WTC11 (cell line): ENCODE measurements at regions not wholly inside any gene's neighbourhood (a gene's known extent, or its start where the extent isn't known, plus 50 kb on each side); places are given as distances from the start of the nearest gene placed in this dataset.
"Not testable (repeated sequence)": the region's sequence is repeated elsewhere in the genome, so short reads cannot be mapped to it uniquely, and the experiment has no call there.

ENCODE experiments used
- CTCF ChIP-seq: fragments of 200-600 bp; IDR thresholded peaks from 2 replicates; pipeline ENCODE4 v1.8.0; 2022; ENCODE audit warnings: antibody characterized with exemption
- ESRRA ChIP-seq: sonication (generic); formaldehyde crosslinking; IDR thresholded peaks from 2 replicates; pipeline ENCODE4 v1.8.1; 2022; ENCODE audit warnings: mild to moderate bottlenecking, missing genetic modification reagents, borderline replicate concordance
- FOXJ3 ChIP-seq: sonication (generic); formaldehyde crosslinking; IDR thresholded peaks from 2 replicates; pipeline ENCODE4 v1.9.0; 2021; ENCODE audit warnings: missing genetic modification reagents, mild to moderate bottlenecking, borderline replicate concordance
- FOXK1 ChIP-seq: sonication (generic); formaldehyde crosslinking; IDR thresholded peaks from 2 replicates; pipeline ENCODE4 v1.8.0; 2022; ENCODE audit warnings: mild to moderate bottlenecking, moderate library complexity, missing genetic modification reagents
- MAX ChIP-seq: sonication (generic); formaldehyde crosslinking; IDR thresholded peaks from 2 replicates; pipeline ENCODE4 v1.8.0; 2022; ENCODE audit warnings: mild to moderate bottlenecking, missing genetic modification reagents
- PRDM15 ChIP-seq: sonication (generic); formaldehyde crosslinking; IDR thresholded peaks from 2 replicates; pipeline ENCODE4 v1.8.0; 2022; ENCODE audit warnings: missing genetic modification reagents
- TCF7 ChIP-seq: sonication (generic); formaldehyde crosslinking; IDR thresholded peaks from 2 replicates; pipeline ENCODE4 v1.8.0; 2022; ENCODE audit warnings: mild to moderate bottlenecking, low read depth, missing genetic modification reagents, moderate library complexity
- ZNF138 ChIP-seq: sonication (generic); formaldehyde crosslinking; conservative IDR thresholded peaks from 2 replicates; pipeline ENCODE4 v1.8.1; 2022; ENCODE audit warnings: mild to moderate bottlenecking, moderate library complexity, missing genetic modification reagents
- TF ChIP-seq, protein P1 (sequence below): sonication (generic); formaldehyde crosslinking; IDR thresholded peaks from 2 replicates; pipeline ENCODE4 v1.8.0; 2022; ENCODE audit warnings: mild to moderate bottlenecking, missing genetic modification reagents
- TF ChIP-seq, protein P2 (sequence below): sonication (generic); formaldehyde crosslinking; IDR thresholded peaks from 2 replicates; pipeline ENCODE4 v1.8.1; 2022; ENCODE audit warnings: low read depth, mild to moderate bottlenecking, moderate library complexity, missing genetic modification reagents, borderline replicate concordance

DNA sequence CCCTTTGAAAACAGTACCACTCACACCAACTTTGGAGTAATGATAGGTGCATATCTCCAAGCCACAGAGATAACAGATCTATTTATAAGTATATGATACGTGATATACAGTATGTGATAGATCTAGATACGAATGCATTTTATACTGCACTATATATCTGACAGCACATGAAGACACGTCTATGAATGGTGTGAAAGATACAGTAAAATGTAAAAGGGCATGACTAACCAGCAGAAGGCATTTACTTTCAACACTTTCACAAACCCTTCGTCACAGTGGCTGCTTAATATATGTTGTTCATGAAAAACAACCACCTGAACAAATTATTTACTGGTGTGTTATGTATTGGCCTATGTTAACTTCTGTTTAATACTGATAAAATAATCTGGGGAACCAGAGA lies 71.1 kb upstream of the POTEC start:
- not testable (repeated sequence) for TF ChIP-seq ESRRA (CRISPR knock-in tag); ZNF138 (CRISPR knock-in tag); TCF7 (CRISPR knock-in tag); PRDM15; CTCF; MAX (CRISPR knock-in tag); FOXK1 (CRISPR knock-in tag); FOXJ3
- TF ChIP-seq, protein P1, sequence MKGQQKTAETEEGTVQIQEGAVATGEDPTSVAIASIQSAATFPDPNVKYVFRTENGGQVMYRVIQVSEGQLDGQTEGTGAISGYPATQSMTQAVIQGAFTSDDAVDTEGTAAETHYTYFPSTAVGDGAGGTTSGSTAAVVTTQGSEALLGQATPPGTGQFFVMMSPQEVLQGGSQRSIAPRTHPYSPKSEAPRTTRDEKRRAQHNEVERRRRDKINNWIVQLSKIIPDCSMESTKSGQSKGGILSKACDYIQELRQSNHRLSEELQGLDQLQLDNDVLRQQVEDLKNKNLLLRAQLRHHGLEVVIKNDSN (CRISPR knock-in tag) = not testable (repeated sequence)
- TF ChIP-seq, protein P2, sequence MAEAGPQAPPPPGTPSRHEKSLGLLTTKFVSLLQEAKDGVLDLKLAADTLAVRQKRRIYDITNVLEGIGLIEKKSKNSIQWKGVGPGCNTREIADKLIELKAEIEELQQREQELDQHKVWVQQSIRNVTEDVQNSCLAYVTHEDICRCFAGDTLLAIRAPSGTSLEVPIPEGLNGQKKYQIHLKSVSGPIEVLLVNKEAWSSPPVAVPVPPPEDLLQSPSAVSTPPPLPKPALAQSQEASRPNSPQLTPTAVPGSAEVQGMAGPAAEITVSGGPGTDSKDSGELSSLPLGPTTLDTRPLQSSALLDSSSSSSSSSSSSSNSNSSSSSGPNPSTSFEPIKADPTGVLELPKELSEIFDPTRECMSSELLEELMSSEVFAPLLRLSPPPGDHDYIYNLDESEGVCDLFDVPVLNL (CRISPR knock-in tag) = not testable (repeated sequence)
